ENCODE measurements at regions not wholly inside any gene's neighbourhood (a gene's known extent, or its start where the extent isn't known, plus 50 kb on each side); places are given as distances from the start of the nearest gene placed in this dataset.

DNA sequence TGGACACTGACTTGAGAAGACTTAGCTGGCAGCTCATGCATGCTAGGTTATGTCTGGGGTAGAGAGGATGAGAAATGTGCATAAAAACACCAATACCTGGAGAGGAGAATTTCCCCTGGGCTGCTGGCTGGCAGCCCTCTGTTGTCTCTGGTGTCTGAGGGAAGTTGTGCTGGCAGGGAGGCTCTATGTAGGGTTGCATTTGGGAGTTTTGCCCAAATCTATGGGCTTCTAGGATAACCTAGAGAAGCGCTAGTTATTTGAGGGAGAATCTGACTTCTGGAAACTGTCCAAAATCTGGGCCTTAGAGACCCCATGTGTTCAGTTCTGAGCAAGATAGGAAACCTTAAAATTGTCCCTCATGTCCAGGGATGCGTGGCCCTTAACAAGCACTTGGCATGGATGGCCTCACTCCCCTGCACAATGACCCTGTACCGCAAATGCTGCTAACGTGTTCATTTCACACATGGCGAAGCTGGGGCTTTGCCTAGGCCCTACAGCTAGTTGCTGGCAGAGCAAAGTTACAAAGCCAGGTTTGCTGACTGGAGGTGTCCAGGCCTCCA lies 70.3 kb upstream of the ATP2B2 start:
- FAIRE-seq: no peak
- no peak overlapping the region for H3K27ac ChIP-seq
- H3K4me2 ChIP-seq: no peak overlapping the region
- DNase-seq (ENCODE audit: low read depth in 1 of 2, low spot score in 1 of 2): no peak
- H3K9me3 ChIP-seq: 0 out of 3 replicates have a peak, but pooled peaks cover 3% of the 10 kb centered on the region
- POLR2A ChIA-PET: no interaction called here
- ATAC-seq: no peak
- CTCF ChIA-PET: interaction anchor here (0.8 to 1.6 kb wide), 3 partner anchors 10 to 232 kb away, joined by 3 read pairs; no protein-coding TSS in a partner anchor
- no peaks in the 10 kb centered on the region for H3K4me1 ChIP-seq
- H3K4me3 ChIP-seq: no peak overlapping the region
- WGBS (ENCODE audit: missing lambda C conversion rate): 55% methylated on average over 5 of the region's 5 CpGs
- TF ChIP-seq HOXB13 (CRISPR knock-in tag; IDR thresholded peaks at IDR 0.05; ENCODE audit: low read depth): no peak
- TF ChIP-seq, protein P1, sequence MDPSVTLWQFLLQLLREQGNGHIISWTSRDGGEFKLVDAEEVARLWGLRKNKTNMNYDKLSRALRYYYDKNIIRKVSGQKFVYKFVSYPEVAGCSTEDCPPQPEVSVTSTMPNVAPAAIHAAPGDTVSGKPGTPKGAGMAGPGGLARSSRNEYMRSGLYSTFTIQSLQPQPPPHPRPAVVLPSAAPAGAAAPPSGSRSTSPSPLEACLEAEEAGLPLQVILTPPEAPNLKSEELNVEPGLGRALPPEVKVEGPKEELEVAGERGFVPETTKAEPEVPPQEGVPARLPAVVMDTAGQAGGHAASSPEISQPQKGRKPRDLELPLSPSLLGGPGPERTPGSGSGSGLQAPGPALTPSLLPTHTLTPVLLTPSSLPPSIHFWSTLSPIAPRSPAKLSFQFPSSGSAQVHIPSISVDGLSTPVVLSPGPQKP (IDR thresholded peaks at IDR 0.05; ENCODE audit: low read depth, low read length): no peak
- TF ChIP-seq RNF2 (IDR thresholded peaks at IDR 0.05; ENCODE audit: borderline replicate concordance, low read depth): no peak
- no peak for TF ChIP-seq GATA3 (IDR thresholded peaks at IDR 0.05; ENCODE audit: borderline replicate concordance)
- TF ChIP-seq EHF (CRISPR knock-in tag; IDR thresholded peaks at IDR 0.05): no peak
- TF ChIP-seq, protein P2, sequence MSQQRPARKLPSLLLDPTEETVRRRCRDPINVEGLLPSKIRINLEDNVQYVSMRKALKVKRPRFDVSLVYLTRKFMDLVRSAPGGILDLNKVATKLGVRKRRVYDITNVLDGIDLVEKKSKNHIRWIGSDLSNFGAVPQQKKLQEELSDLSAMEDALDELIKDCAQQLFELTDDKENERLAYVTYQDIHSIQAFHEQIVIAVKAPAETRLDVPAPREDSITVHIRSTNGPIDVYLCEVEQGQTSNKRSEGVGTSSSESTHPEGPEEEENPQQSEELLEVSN (IDR thresholded peaks at IDR 0.05; ENCODE audit: borderline replicate concordance, low read depth): no peak
- no peak for TF ChIP-seq SMC3 (IDR thresholded peaks at IDR 0.05)
- TF ChIP-seq POLR2AphosphoS2 (conservative IDR thresholded peaks at IDR 0.05; ENCODE audit: low read length): no peak
- TF ChIP-seq FOSL2 (IDR thresholded peaks at IDR 0.05): no peak
- no peak for TF ChIP-seq FOSL2 (CRISPR knock-in tag; IDR thresholded peaks at IDR 0.05)
- no peak for TF ChIP-seq MYC (IDR thresholded peaks at IDR 0.05; ENCODE audit: borderline replicate concordance, low read length)
- TF ChIP-seq EHMT2 (IDR thresholded peaks at IDR 0.05; ENCODE audit: low read depth): no peak
- TF ChIP-seq CEBPB (IDR thresholded peaks at IDR 0.05): no peak
- TF ChIP-seq RCOR1 (IDR thresholded peaks at IDR 0.05; ENCODE audit: low read depth, low read length): no peak

- ChIA-PET CTCF (interaction anchor here (1.6 kb wide), 1 partner anchor 9 kb away, joined by 5 read pairs; no protein-coding TSS in a partner anchor), POLR2A (no interaction called here)
- no peak overlapping the region for H3K4me2 ChIP-seq
- H3K9me3 ChIP-seq: no peaks in the 10 kb centered on the region
- no peak for ATAC-seq
- H3K4me1 ChIP-seq: no peaks in the 10 kb centered on the region
- no peak overlapping the region for H3K4me3 ChIP-seq
- FAIRE-seq: no peak
- 31% methylated on average over 7 of the region's 7 CpGs for WGBS (ENCODE audit: missing lambda C conversion rate)
- no peak overlapping the region for H3K27ac ChIP-seq
- no peak for TF ChIP-seq ZFP36 (IDR thresholded peaks at IDR 0.05; ENCODE audit: borderline replicate concordance, partially characterized antibody)
- TF ChIP-seq MAZ (IDR thresholded peaks at IDR 0.05; ENCODE audit: borderline replicate concordance, low read depth, low read length): no peak
- TF ChIP-seq KDM5A (IDR thresholded peaks at IDR 0.05): no peak
- no peak for TF ChIP-seq POLR2AphosphoS2 (conservative IDR thresholded peaks at IDR 0.05; ENCODE audit: low read length)
- TF ChIP-seq FOSB (CRISPR knock-in tag; IDR thresholded peaks at IDR 0.05): no peak
- TF ChIP-seq, protein P3, sequence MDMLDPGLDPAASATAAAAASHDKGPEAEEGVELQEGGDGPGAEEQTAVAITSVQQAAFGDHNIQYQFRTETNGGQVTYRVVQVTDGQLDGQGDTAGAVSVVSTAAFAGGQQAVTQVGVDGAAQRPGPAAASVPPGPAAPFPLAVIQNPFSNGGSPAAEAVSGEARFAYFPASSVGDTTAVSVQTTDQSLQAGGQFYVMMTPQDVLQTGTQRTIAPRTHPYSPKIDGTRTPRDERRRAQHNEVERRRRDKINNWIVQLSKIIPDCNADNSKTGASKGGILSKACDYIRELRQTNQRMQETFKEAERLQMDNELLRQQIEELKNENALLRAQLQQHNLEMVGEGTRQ (IDR thresholded peaks at IDR 0.05): no peak
- no peak for TF ChIP-seq TFCP2L1 (CRISPR knock-in tag; IDR thresholded peaks at IDR 0.05)
- no peak for TF ChIP-seq CHD2 (IDR thresholded peaks at IDR 0.05; ENCODE audit: low read length, partially characterized antibody)
- no peak for TF ChIP-seq HDAC2 (IDR thresholded peaks at IDR 0.05)
- no peak for TF ChIP-seq NFE2L2 (conservative IDR thresholded peaks at IDR 0.05; ENCODE audit: low read length)
- no peak for TF ChIP-seq HEYL (CRISPR knock-in tag; IDR thresholded peaks at IDR 0.05)
- no peak for TF ChIP-seq SMC3 (IDR thresholded peaks at IDR 0.05)
- TF ChIP-seq FOSL2 (IDR thresholded peaks at IDR 0.05): no peak
- TF ChIP-seq FOSL2 (CRISPR knock-in tag; IDR thresholded peaks at IDR 0.05): no peak
- TF ChIP-seq ZNF302 (CRISPR knock-in tag; IDR thresholded peaks at IDR 0.05): no peak
- TF ChIP-seq TP53 (CRISPR knock-in tag; IDR thresholded peaks at IDR 0.05): no peak
- TF ChIP-seq MAFK (IDR thresholded peaks at IDR 0.05; ENCODE audit: partially characterized antibody): no peak
- TF ChIP-seq JUNB (IDR thresholded peaks at IDR 0.05): no peak
- no peak for TF ChIP-seq RCOR1 (IDR thresholded peaks at IDR 0.05; ENCODE audit: low read depth, low read length)
- DNase-seq (ENCODE audit: low read depth in 1 of 2, low spot score in 1 of 2): no peak
Observed at GRCh38 chr3:10577486-10577885, 72.1 kb upstream of the ATP2B2 start.
